Mesenchymal stem cell (in vitro differentiated cells and primary cell): ENCODE measurements at regions not wholly inside any gene's neighbourhood (a gene's known extent, or its start where the extent isn't known, plus 50 kb on each side); places are given as distances from the start of the nearest gene placed in this dataset.
"Not testable (repeated sequence)": the region's sequence is repeated elsewhere in the genome, so short reads cannot be mapped to it uniquely, and the experiment has no call there.

ENCODE experiments used
- DNase-seq: peaks from one replicate; pipeline ENCODE4 v3.0.0-alpha.2; 2013
- H2AFZ ChIP-seq: one replicate; pipeline ENCODE4 v1.6.1; 2013; ENCODE audit warnings: low read depth, mild to moderate bottlenecking, control low read depth, inconsistent platforms, low read length, moderate library complexity
- H2AK5ac ChIP-seq: 2 replicates; pipeline ENCODE4 v1.6.1; 2013; ENCODE audit warnings: low read length, moderate library complexity, mild to moderate bottlenecking, inconsistent platforms; ENCODE audit not compliant: severe bottlenecking
- H2BK120ac ChIP-seq: one replicate; pipeline ENCODE4 v1.6.1; 2013; ENCODE audit warnings: low read depth, mild to moderate bottlenecking, inconsistent platforms, low read length, moderate library complexity
- H2BK12ac ChIP-seq, 2 experiments: one replicate each; pipeline ENCODE4 v1.6.1; 2013; ENCODE audit warnings: inconsistent platforms in 2 of 2, low read length in 2 of 2, mild to moderate bottlenecking in 2 of 2, moderate library complexity in 2 of 2, control low read depth in 1 of 2
- H2BK15ac ChIP-seq: one replicate; pipeline ENCODE4 v1.6.1; 2013; ENCODE audit warnings: mild to moderate bottlenecking, low read depth, inconsistent platforms; ENCODE audit not compliant: poor library complexity, severe bottlenecking
- H2BK5ac ChIP-seq: 2 replicates; pipeline ENCODE4 v1.6.1; 2013; ENCODE audit warnings: low read depth, mild to moderate bottlenecking, low read length, control low read depth, inconsistent platforms; ENCODE audit not compliant: poor library complexity, severe bottlenecking
- H3K14ac ChIP-seq, 2 experiments: one replicate each; pipeline ENCODE4 v1.6.1; 2013; ENCODE audit warnings: inconsistent platforms in 2 of 2, low read length in 2 of 2, control low read depth in 1 of 2, mild to moderate bottlenecking in 1 of 2, moderate library complexity in 1 of 2
- H3K18ac ChIP-seq, 2 experiments: one replicate each; pipeline ENCODE4 v1.6.1; 2013; ENCODE audit warnings: inconsistent platforms in 2 of 2, low read length in 2 of 2, control low read depth in 1 of 2, low read depth in 1 of 2, mild to moderate bottlenecking in 1 of 2
- H3K23ac ChIP-seq, 2 experiments: one replicate each; pipeline ENCODE4 v1.6.1; 2013; ENCODE audit warnings: inconsistent platforms in 2 of 2, low read length in 2 of 2, mild to moderate bottlenecking in 2 of 2, moderate library complexity in 2 of 2, control low read depth in 1 of 2
- H3K27ac ChIP-seq: 2 replicates; pipeline ENCODE4 v1.5.1; 2013; ENCODE audit warnings: mild to moderate bottlenecking, moderate library complexity, low read length, control low read depth, inconsistent platforms; ENCODE audit not compliant: poor library complexity, severe bottlenecking
- H3K27me3 ChIP-seq, 2 experiments: 2 replicates each; pipeline versions ENCODE4 v1.6.1 to v1.7.0; 2013; ENCODE audit warnings: low read length in 2 of 2, mild to moderate bottlenecking in 2 of 2, moderate library complexity in 2 of 2, control low read depth in 1 of 2, inconsistent platforms in 1 of 2; ENCODE audit not compliant: control insufficient read depth in 1 of 2, insufficient read depth in 1 of 2
- H3K36me3 ChIP-seq, 2 experiments: 2 replicates each; pipeline versions ENCODE4 v1.6.1 to v1.7.0; 2013; ENCODE audit warnings: low read length in 2 of 2, control low read depth in 1 of 2, inconsistent platforms in 1 of 2, low read depth in 1 of 2, mild to moderate bottlenecking in 1 of 2; ENCODE audit not compliant: insufficient read depth in 2 of 2, control insufficient read depth in 1 of 2
- H3K4ac ChIP-seq, 2 experiments: one replicate each; pipeline ENCODE4 v1.6.1; 2013; ENCODE audit warnings: inconsistent platforms in 2 of 2, low read length in 2 of 2, mild to moderate bottlenecking in 2 of 2, moderate library complexity in 2 of 2, control low read depth in 1 of 2, low read depth in 1 of 2
- H3K4me1 ChIP-seq: 2 replicates; pipeline ENCODE4 v1.6.1; 2013; ENCODE audit warnings: low read depth, low read length, control low read depth; ENCODE audit not compliant: control insufficient read depth, insufficient read depth
- H3K4me2 ChIP-seq: 2 replicates; pipeline ENCODE4 v1.6.1; 2013; ENCODE audit warnings: low read length, mild to moderate bottlenecking, inconsistent platforms; ENCODE audit not compliant: poor library complexity, severe bottlenecking
- H3K4me3 ChIP-seq, 2 experiments: 2 replicates each; pipeline versions ENCODE4 v1.5.1 to v1.7.0; 2013; ENCODE audit warnings: low read length in 2 of 2, mild to moderate bottlenecking in 2 of 2, control low read depth in 1 of 2, low read depth in 1 of 2; ENCODE audit not compliant: insufficient read depth in 1 of 2
- H3K79me1 ChIP-seq: replicated peaks from 2 replicates; pipeline ENCODE4 v1.6.1; 2013; ENCODE audit warnings: mild to moderate bottlenecking, control low read depth, low read length, inconsistent platforms; ENCODE audit not compliant: poor library complexity, severe bottlenecking
- H3K9ac ChIP-seq: 2 replicates; pipeline ENCODE4 v1.7.0; 2013; ENCODE audit warnings: mild to moderate bottlenecking, low read length, moderate library complexity
- H3K9me3 ChIP-seq: 2 replicates; pipeline ENCODE4 v1.7.0; 2013; ENCODE audit warnings: mild to moderate bottlenecking, low read length; ENCODE audit not compliant: control insufficient read depth
- H4K8ac ChIP-seq: one replicate; pipeline ENCODE4 v1.6.1; 2013; ENCODE audit warnings: inconsistent platforms, mild to moderate bottlenecking, low read length, moderate library complexity
- H4K91ac ChIP-seq: one replicate; pipeline ENCODE4 v1.6.1; 2013; ENCODE audit warnings: mild to moderate bottlenecking, low read length, inconsistent platforms
- WGBS: methylation state at CpG from one replicate; pipeline ENCODE4 v1.1.7; 2013; ENCODE audit warnings: mixed read lengths; 5-methylcytosine and 5-hydroxymethylcytosine counted together

DNA sequence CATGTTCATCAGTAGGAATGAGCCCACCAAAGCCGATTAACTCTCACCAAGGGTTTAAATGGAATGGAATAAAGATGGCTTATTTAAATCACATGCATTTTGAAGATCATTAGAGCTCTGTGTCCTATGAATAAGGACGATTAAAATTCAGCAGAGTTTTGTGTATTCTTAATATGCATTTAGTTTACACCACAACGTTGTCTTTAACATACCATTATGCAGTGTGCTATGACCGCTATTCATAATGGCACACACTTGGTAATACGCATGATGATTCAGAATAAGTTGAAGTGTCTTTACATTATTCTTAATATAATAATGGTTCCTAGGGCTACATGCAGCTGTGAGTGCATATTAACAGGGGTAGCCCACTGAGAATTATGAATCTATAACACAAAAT lies 190.7 kb downstream of the PTBP2 start:
- Histone ChIP-seq H2BK12ac (no peak overlapping the region), H2BK15ac (no peak overlapping the region), H2AK5ac (no peak overlapping the region), H2BK120ac (no peak overlapping the region), H3K14ac (no peak overlapping the region), H3K4ac (no peak overlapping the region), H3K4me3 (no peak overlapping the region), H4K91ac (no peak overlapping the region), H3K27me3 (no peaks in the 10 kb centered on the region), H4K8ac (no peak overlapping the region), H2AFZ (no peak overlapping the region), H3K9ac (no peak overlapping the region), H3K18ac (no peak overlapping the region), H3K27ac (no peak overlapping the region), H3K9me3 (no peaks in the 10 kb centered on the region), H3K79me1 (no peaks in the 10 kb centered on the region), H2BK5ac (no peak overlapping the region), H3K23ac (no peak overlapping the region), H3K4me1 (no peaks in the 10 kb centered on the region), H3K4me2 (no peak overlapping the region), H3K36me3 (no peaks in the 10 kb centered on the region)
- DNase-seq = no peak
- WGBS = 100% methylated on average over 2 of the region's 5 CpGs

DNA sequence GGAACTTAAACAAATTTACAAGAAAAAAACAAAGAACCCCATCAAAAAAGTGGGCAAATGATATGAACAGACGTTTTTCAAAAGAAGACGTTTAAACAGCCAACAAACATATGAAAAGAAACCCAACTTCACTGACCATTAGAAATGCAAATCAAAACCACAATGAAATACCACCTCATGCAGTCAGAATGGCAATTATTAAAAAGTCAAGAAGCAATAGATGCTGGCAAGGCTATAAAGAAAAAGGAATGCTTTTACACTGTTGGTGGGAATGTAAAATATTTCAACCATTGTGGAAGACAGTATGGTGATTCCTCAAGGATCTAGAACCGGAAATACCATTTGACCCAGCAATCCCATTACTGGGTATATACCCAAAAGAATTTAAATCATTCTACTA lies 194.1 kb downstream of the PTBP2 start:
- not testable (repeated sequence) for H3K27me3 ChIP-seq, H2BK12ac ChIP-seq, H3K9me3 ChIP-seq, DNase-seq, H2BK5ac ChIP-seq, H2AFZ ChIP-seq, H2BK15ac ChIP-seq, H3K4ac ChIP-seq, H3K4me1 ChIP-seq, H3K14ac ChIP-seq, H3K27ac ChIP-seq, H3K23ac ChIP-seq, H2AK5ac ChIP-seq, H2BK120ac ChIP-seq, H4K8ac ChIP-seq, H3K36me3 ChIP-seq, H3K9ac ChIP-seq, H4K91ac ChIP-seq, H3K18ac ChIP-seq, H3K4me3 ChIP-seq, H3K79me1 ChIP-seq, H3K4me2 ChIP-seq
- 74% methylated on average over 3 of the region's 3 CpGs for WGBS

GRCh38 chr1:96918406-96918805 lies 196.8 kb downstream of the PTBP2 start:
- DNase-seq = no peak
- Histone ChIP-seq H3K36me3 (no peaks in the 10 kb centered on the region), H2BK5ac (no peak overlapping the region), H3K27ac (no peak overlapping the region), H3K18ac (no peak overlapping the region), H3K4ac (no peak overlapping the region), H2AFZ (no peak overlapping the region), H3K14ac (no peak overlapping the region), H3K27me3 (no peaks in the 10 kb centered on the region), H3K4me2 (no peak overlapping the region), H2BK12ac (no peak overlapping the region), H3K9me3 (peaks cover 14% of the 10 kb centered on the region), H3K79me1 (no peaks in the 10 kb centered on the region), H3K4me1 (no peaks in the 10 kb centered on the region), H3K23ac (no peak overlapping the region), H2BK120ac (no peak overlapping the region), H4K8ac (no peak overlapping the region), H2BK15ac (no peak overlapping the region), H2AK5ac (no peak overlapping the region), H3K9ac (no peak overlapping the region), H4K91ac (no peak overlapping the region), H3K4me3 (no peak overlapping the region)
- no CpG with 5 or more reads among the region's 1 CpG for WGBS

DNA sequence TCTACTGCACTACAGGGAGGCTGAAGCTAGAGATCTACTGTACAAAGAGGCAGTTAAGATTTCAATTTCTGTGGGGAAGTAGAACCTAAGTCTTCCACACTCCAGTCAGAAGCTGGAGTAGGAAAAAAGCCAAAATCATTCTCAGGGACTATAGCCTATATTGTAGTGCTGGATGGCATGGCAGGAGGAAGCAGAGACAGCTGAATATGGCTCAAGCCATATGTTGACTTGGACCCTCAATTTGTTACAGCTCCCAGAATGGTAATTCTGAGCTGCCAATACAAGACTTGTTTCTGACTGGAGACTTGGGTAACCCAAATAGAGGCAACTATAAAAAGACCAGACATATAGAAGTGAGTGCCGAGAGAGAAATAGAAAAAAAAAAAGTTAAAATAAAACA lies 200.6 kb downstream of the PTBP2 start:
- Histone ChIP-seq H3K79me1 (no peaks in the 10 kb centered on the region), H3K4ac (no peak overlapping the region), H3K27ac (no peak overlapping the region), H4K91ac (no peak overlapping the region), H2BK5ac (no peak overlapping the region), H3K36me3 (no peaks in the 10 kb centered on the region), H3K9ac (no peak overlapping the region), H2BK12ac (no peak overlapping the region), H2AFZ (no peak overlapping the region), H3K23ac (no peak overlapping the region), H4K8ac (no peak overlapping the region), H3K4me1 (no peaks in the 10 kb centered on the region), H3K18ac (no peak overlapping the region), H3K4me3 (no peak overlapping the region), H3K4me2 (no peak overlapping the region), H2AK5ac (no peak overlapping the region), H3K27me3 (no peaks in the 10 kb centered on the region), H2BK15ac (no peak overlapping the region), H3K14ac (no peak overlapping the region), H2BK120ac (no peak overlapping the region), H3K9me3 (peaks cover 38% of the 10 kb centered on the region)
- DNase-seq = no peak
- no CpG with 5 or more reads among the region's 1 CpG for WGBS
